ENCODE measurements at regions not wholly inside any gene's neighbourhood (a gene's known extent, or its start where the extent isn't known, plus 50 kb on each side); places are given as distances from the start of the nearest gene placed in this dataset.
A peak's percentile ranks its signal among the peaks of the same experiment; 100 is the strongest.

- DNase-seq: peak in 2 of 4 experiments; percentile 6 to 10
These were observed 255.5 kb downstream of the CDC5L start for GRCh38 chr6:44642870-44643522.

GRCh38 chr6:44645276-44645675 is 257.8 kb downstream of the CDC5L start:
- DNase-seq: no peak

- DNase-seq: no peak
These were observed 258.8 kb downstream of the CDC5L start for GRCh38 chr6:44646355-44646754.

- no peak for DNase-seq
These were observed 262.0 kb downstream of the CDC5L start for GRCh38 chr6:44649365-44650025.

- DNase-seq: no peak
These were observed 263.0 kb downstream of the CDC5L start for GRCh38 chr6:44650495-44650894.

DNA sequence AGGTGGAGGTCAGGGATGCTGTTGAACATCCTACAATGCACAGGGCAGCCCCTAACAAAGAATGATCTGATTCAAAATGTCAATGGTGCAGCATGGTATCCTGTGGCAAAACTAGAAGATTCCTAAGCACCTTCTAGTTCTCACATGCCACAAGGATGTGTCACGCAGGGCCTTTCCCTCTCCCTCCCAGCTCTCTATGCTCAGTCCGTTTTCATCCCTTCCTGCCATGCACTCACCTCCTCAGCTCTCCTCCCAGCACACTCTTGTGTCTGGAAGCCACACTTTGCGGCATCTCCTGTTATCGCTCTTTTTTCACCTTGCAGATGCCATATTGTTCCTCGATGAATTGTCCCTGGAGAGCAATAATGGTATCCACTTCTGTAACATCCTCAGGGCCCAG is 263.4 kb downstream of the CDC5L start:
- no peak for DNase-seq

- no peak for DNase-seq
These were observed 264.1 kb downstream of the CDC5L start for GRCh38 chr6:44651604-44652003.

- DNase-seq: no peak
These were observed 265.0 kb downstream of the CDC5L start for GRCh38 chr6:44652547-44652946.

DNA sequence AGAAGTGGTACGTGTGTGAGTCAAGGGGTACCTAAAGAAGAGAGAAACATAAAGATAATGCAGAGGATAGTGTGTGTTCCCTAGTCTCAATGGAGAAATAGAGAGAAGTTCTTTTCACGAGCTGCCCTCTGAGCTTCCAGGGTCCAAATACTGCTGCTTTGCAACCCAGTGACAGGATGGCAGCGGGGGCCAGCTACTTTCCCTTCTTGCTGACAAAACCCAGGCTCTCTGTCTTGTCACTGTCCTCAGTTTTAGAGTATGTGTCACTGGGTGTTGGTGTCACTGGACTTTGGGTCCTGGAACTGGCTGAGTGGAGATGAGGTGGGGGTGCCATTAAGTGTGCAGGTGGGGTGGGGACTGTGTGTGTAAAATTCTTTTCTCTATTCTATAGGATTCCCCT is 265.6 kb downstream of the CDC5L start:
- no peak for DNase-seq

DNA sequence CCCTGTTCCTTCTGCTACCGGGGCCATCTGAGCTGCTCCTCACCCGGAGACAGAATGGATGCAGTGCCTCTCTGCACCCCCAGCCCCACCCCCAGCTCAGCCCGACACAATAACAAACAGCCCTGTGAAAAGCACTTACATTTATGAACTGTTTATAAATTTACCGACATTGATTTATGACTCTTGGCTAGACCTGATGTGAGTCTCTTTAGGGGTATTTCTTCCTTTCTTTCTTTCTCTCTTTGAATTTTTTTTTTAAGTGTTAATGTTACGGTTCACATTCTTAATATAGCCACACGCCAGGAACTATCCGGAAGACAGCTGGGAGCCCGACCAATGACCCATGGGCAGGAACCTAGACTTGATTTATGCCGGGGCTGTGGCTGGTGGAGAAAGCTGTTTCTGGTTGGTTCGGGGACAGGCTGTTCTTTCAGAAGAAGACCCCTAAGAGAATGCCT is 266.3 kb downstream of the CDC5L start:
- DNase-seq: no peak

DNA sequence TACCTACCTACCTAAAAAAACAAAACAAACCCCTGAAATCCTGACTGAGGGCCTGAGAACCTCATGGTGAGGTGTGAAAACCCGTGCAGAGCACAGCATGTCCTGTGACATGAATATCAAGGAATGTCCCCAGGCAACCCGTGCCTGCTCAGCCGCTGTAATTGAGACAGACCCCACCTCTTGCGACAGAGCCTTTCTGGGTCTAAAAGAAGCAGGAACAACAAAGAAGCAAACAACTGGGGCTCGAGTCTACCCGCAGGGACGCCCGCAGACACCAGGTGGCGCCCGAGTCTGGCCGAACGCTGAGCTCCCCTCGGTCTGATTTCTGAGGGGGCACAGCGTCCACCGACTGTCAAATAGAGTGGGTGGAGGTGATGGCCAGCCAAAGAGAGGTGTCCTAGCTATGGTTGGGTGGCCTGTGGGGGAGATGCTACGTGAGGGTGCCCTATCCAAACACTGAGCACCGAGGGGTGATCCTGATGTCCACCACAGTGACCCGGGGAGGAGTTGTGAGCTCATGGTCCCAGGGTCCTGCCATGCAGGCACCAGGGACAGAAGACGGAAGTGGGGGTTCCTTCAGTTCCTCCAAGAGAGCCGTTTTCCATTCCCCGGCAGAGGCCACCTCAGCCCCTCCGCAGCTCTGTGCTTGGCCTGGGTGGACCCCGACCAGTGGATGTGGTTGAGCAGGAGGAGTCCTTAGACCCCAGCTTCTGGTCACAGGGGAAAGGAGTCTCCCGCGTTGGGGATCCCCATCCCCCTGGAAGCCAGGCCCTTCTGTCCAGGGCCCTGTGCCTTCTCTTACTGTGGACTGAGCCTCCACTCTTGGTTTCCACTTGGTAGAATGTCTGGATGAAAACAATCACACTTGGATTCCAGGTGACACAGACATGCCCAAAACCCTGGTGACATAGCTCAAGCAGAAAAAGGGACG is 268.2 kb downstream of the CDC5L start:
- DNase-seq: peak; percentile 18 to 61 (median 40)

DNA sequence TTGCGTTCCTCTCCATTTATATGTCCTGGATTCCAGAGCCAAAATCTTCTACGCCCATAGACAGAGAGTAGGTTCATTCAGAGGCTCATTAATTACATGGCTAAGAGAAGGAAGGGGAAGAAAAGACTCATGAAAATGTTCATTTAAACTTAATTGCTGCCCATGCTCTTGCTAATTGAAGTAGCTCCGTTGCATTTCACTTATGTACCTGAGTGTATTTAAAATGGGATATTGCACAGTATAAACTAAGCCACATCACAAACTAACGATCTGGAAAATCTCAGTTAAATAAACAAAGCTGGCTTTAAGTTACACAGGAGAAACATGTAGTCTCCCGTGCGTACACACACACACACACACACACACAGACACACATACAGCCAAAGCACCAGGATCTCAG is 269.2 kb downstream of the CDC5L start:
- no peak for DNase-seq

DNA sequence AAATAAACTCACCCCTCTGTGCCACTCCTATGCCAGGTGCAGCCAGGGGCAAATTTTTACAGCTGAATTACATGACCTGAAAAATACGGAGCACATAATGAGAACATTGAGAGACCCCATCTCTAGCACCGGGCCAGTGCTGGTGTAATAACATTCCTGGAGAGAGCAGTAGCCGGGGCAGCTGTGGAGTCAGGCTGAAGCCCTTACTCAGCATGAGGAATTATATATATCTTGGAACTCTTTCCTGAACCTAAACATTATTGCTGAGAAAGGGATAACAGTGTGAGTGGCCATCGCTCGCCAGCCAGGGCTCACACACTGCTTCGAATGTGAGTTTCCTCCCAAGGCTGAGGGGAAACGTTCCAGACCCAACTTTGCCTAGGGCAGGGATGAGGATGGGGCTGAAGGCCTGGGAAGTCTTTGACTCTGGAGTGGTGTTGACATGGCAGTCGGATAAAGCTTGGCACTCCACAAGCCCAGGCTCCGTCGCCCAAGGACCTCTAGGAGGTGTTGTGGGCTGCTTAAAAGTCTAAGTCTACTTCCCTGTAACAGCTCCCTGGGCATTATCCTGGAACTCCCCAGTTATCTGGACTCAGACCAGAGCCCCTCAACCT is 269.8 kb downstream of the CDC5L start:
- DNase-seq: no peak

- no peak for DNase-seq
These were observed 271.1 kb downstream of the CDC5L start for GRCh38 chr6:44658571-44658970.

- DNase-seq: no peak
These were observed 272.2 kb downstream of the CDC5L start for GRCh38 chr6:44659726-44660125.

GRCh38 chr6:44660561-44661220 is 273.2 kb downstream of the CDC5L start:
- no peak for DNase-seq

DNA sequence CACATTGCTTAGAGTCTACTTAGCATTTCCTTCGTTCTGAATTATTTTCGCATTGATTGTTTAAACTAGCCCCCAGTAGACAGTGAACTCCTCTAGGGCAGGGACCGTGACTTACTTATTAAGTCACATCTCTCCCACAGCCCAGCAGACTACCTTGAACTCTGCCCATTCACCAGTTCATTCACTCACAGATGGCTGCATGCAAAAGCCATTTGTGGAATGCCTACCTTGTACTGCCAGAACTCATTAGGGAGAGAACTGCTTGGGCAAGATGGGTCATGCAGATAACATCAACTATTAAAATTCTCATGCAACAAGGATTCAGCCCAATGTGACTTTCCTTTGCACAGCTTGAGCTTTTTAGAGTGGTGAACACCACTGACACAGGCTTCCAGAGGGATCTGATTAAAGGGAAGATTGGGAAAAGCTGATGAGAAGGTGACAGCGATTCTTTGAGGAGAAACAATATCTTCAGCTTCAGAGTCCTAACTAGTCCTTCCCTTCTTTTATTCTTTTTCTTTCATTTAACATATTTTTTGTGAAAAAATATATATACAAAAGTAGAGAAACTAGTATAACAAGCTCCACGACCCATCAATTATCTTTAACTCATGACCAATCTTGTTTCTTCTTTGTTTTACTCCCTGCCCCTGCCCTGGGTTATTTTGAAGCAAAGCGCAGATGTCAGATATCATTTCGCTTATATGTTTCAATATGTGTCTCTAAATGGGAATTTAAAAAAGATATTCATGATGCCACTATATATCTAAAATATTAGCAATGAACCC is 273.9 kb downstream of the CDC5L start:
- DNase-seq: no peak

GRCh38 chr6:44662461-44663121 is 275.1 kb downstream of the CDC5L start:
- no peak for DNase-seq

DNA sequence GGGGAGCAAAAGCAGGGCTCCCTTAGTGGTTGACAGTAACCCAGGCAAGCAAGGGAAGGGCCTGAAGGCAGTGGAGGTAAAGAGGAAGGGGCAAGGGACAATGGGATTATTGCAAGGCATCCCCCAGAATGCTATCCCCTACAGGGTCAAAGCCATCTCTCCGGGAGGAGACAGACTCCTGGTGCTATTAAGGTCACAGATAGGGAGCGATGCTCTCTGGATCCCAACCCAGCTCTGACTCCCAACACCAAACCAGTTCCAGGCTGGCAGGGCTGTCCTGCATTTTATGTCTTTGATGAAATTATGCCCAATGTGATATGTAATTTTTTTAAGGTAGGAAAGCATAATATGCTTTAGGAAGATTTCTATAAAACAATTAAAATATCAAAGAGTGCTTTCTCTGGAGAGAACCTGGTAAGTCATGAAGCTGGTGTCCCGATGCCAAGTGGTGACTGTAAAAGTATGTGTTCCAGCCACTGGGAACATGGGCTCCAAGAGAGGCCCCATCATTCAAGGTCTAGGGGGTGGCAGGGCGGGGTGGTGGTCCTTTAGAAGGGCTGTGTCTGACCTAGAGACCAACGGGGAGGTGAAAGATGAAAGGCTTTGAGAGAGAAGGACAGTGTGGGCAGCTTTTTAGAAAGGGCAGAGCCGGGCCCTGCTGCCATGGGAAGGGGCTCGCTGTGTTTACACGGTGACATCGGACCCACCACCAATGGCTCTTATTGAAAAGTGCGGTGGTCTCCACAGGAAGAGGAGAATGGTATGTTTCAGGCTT is 276.5 kb downstream of the CDC5L start:
- DNase-seq: no peak

GRCh38 chr6:44664716-44665115 is 277.2 kb downstream of the CDC5L start:
- DNase-seq: no peak

Measured in activated CD4-positive, CD25-positive, alpha-beta regulatory T cell (primary cell).